GM12878 (cell line): ENCODE measurements at regions not wholly inside any gene's neighbourhood (a gene's known extent, or its start where the extent isn't known, plus 50 kb on each side); places are given as distances from the start of the nearest gene placed in this dataset.

Source experiments
- ATAC-seq: fragments of 200-7000 bp; cut with Tn5 transposase; 3 replicates; pipeline ENCODE4 v1.9.1; 2020; ENCODE audit warnings: mild to moderate bottlenecking, moderate library complexity
- BruUV-seq: library from RNA; stranded (reverse); fragments of 400-500 nt; replicated peaks from 2 replicates; lab custom pipeline; 2021; lab: Mats Ljungman, UMichigan
- CTCF ChIA-PET: fragments of 300-600 bp; sonication (Branson Sonifier 250); formaldehyde crosslinking; extraction: SDS; loops from one replicate; lab custom pipeline; 2021; ENCODE audit warnings: inconsistent platforms; lab: Yijun Ruan, JAX
- POLR2A ChIA-PET: fragments of 350-600 bp; formaldehyde crosslinking; extraction: SDS; loops from one replicate; lab custom pipeline; 2021; ENCODE audit warnings: inconsistent platforms; lab: Charles Lee
- RAD21 ChIA-PET: fragments of 300-600 bp; sonication (Branson Sonifier 250); formaldehyde crosslinking; loops from one replicate; lab custom pipeline; 2023; ENCODE audit warnings: antibody characterized with exemption; ENCODE audit not compliant: unreplicated experiment; lab: Charles Lee
- SMC1A ChIA-PET: fragments of 300-600 bp; sonication (Branson Sonifier 250); formaldehyde crosslinking; loops from one replicate; lab custom pipeline; 2023; ENCODE audit not compliant: unreplicated experiment, uncharacterized antibody; lab: Charles Lee
- DNase-seq: peaks from one replicate; pipeline ENCODE4 v3.0.0-alpha.2; 2011; ENCODE audit warnings: low read depth, low spot score
- FAIRE-seq: peaks from 3 replicates; lab custom pipeline; 2011; peaks lifted over from hg19 to GRCh38; lab: Jason Lieb, UNC
- H2AFZ ChIP-seq: 2 replicates; pipeline ENCODE4 v1.6.0; 2011; ENCODE audit warnings: low read depth, low read length, control low read depth; ENCODE audit not compliant: control insufficient read depth
- H3K27ac ChIP-seq: 2 replicates; pipeline ENCODE4 v1.5.1; 2011; ENCODE audit warnings: control low read depth; ENCODE audit not compliant: control insufficient read depth, insufficient read depth
- H3K27me3 ChIP-seq, 2 experiments: replicated peaks in 1 of 2; 2 replicates each; pipeline versions ENCODE4 v1.6.0 to v1.6.1; 2011; ENCODE audit warnings: low read length in 1 of 2; ENCODE audit not compliant: control insufficient read depth in 2 of 2, insufficient read depth in 2 of 2
- H3K36me3 ChIP-seq, 2 experiments: 2 replicates each; pipeline ENCODE4 v1.5.1; 2011; ENCODE audit warnings: low read length in 1 of 2; ENCODE audit not compliant: control insufficient read depth in 2 of 2, insufficient read depth in 2 of 2
- H3K4me1 ChIP-seq: 2 replicates; pipeline ENCODE4 v1.6.1; 2011; ENCODE audit warnings: mild to moderate bottlenecking, low read length, moderate library complexity, mixed read lengths; ENCODE audit not compliant: control insufficient read depth, insufficient read depth
- H3K4me2 ChIP-seq: 2 replicates; pipeline ENCODE4 v1.6.0; 2011; ENCODE audit warnings: control low read depth; ENCODE audit not compliant: control insufficient read depth, insufficient read depth
- H3K4me3 ChIP-seq: fragments of 200-600 bp; sonication (generic); 2 replicates; pipeline ENCODE4 v1.5.1; 2016
- H3K79me2 ChIP-seq: 2 replicates; pipeline ENCODE4 v1.6.0; 2011; ENCODE audit warnings: low read length; ENCODE audit not compliant: control insufficient read depth, insufficient read depth
- H3K9ac ChIP-seq: 2 replicates; pipeline ENCODE4 v1.8.0; 2011; ENCODE audit warnings: low read length, control low read depth, mixed read lengths; ENCODE audit not compliant: control insufficient read depth, insufficient read depth
- H3K9me3 ChIP-seq: replicated peaks from 3 replicates; pipeline ENCODE4 v1.5.1; 2011; ENCODE audit warnings: mild to moderate bottlenecking, low read length; ENCODE audit not compliant: control insufficient read depth, insufficient read depth
- H4K20me1 ChIP-seq: 2 replicates; pipeline ENCODE4 v1.6.0; 2011; ENCODE audit not compliant: control insufficient read depth, insufficient read depth
- IRF4 ChIP-seq: IDR thresholded peaks from 2 replicates; pipeline ENCODE4 v1.6.1; 2011; ENCODE audit warnings: low read depth, low read length
- MEF2A ChIP-seq: IDR thresholded peaks from 2 replicates; pipeline ENCODE4 v1.6.1; 2011; ENCODE audit warnings: low read depth, mild to moderate bottlenecking, low read length, moderate library complexity; ENCODE audit not compliant: insufficient read depth
- MXI1 ChIP-seq: fragments of 150-350 bp; IDR thresholded peaks from 2 replicates; pipeline ENCODE4 v1.6.1; 2011; ENCODE audit warnings: low read depth, mild to moderate bottlenecking, inconsistent platforms, low read length, improper control_type of control experiment
- NFYB ChIP-seq: IDR thresholded peaks from 2 replicates; pipeline ENCODE4 v1.6.1; 2011; ENCODE audit warnings: low read depth, mild to moderate bottlenecking, low read length, improper control_type of control experiment, moderate library complexity; ENCODE audit not compliant: insufficient read depth
- NR2C1 ChIP-seq: fragments of 450-650 bp; IDR thresholded peaks from 2 replicates; pipeline ENCODE4 v1.6.1; 2017; ENCODE audit warnings: antibody characterized with exemption, mild to moderate bottlenecking, moderate library complexity
- POLR2AphosphoS2 ChIP-seq: IDR thresholded peaks from 2 replicates; pipeline ENCODE4 v1.6.1; 2011; ENCODE audit warnings: low read depth, mild to moderate bottlenecking, low read length, improper control_type of control experiment, moderate library complexity
- RAD21 ChIP-seq: IDR thresholded peaks from 2 replicates; pipeline ENCODE4 v1.6.1; 2011; ENCODE audit warnings: mild to moderate bottlenecking, low read depth, low read length, moderate library complexity; ENCODE audit not compliant: insufficient read depth
- ZNF217 ChIP-seq: fragments of 450-650 bp; IDR thresholded peaks from 2 replicates; pipeline ENCODE4 v1.6.1; 2017; ENCODE audit warnings: antibody characterized with exemption, mild to moderate bottlenecking
- WGBS: methylation state at CpG from one replicate; pipeline ENCODE4 v1.1.6; 2016; ENCODE audit warnings: low lambda C conversion rate; ENCODE audit not compliant: insufficient replicate concordance, insufficient coverage; ENCODE audit errors: missing lambda C conversion rate; 5-methylcytosine and 5-hydroxymethylcytosine counted together
- in situ Hi-C: fragments of 300-500 bp; cut with MboI; formaldehyde crosslinking; loops from 9 replicates; pipeline ENCODE4 v1.14.3; 2018; ENCODE audit warnings: mixed read lengths
- intact Hi-C: fragments of 100-400 bp; cut with micrococcal nuclease; formaldehyde crosslinking; loops from one replicate; pipeline ENCODE4 v1.14.2; 2022; ENCODE audit not compliant: unreplicated experiment
- TF ChIP-seq, protein P1 (sequence below): fragments of 450-650 bp; IDR thresholded peaks from 2 replicates; pipeline ENCODE4 v1.6.1; 2018; ENCODE audit warnings: borderline replicate concordance, mild to moderate bottlenecking; ENCODE audit not compliant: partially characterized antibody
- TF ChIP-seq, protein P2 (sequence below): fragments of 450-650 bp; formaldehyde crosslinking; IDR thresholded peaks from 2 replicates; pipeline ENCODE4 v1.4.0; 2022; ENCODE audit warnings: mild to moderate bottlenecking, moderate library complexity
- TF ChIP-seq, protein P3 (sequence below): fragments of 450-650 bp; IDR thresholded peaks from 2 replicates; pipeline ENCODE4 v1.6.1; 2017; ENCODE audit warnings: low read depth, mild to moderate bottlenecking, moderate library complexity
- TF ChIP-seq, protein P4 (sequence below): IDR thresholded peaks from 2 replicates; pipeline ENCODE4 v1.6.1; 2012; ENCODE audit warnings: improper control_type of control experiment, low read depth, low read length; ENCODE audit not compliant: insufficient replicate concordance

DNA sequence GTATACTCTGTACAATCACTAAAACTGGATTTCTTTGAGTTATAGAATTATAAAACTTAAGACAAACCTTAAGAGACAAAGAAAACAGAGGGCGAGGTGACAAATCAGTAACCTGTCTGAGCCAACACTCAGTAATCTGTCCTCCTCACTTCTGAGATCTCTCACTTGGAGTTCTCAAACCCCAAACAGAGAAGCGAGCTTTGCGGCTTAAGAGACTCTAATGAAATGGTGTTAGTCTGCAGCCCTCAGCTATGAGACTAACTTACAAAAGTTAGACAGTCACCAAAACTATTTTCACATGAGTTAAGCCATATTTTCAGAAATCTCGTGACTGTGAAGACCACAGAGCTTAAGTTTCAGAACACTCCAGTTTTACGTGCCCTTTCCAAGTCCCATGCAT, 140.6 kb downstream of the TMX3 start:
- Histone ChIP-seq H3K27ac (no peak overlapping the region), H3K79me2 (no peaks in the 10 kb centered on the region), H2AFZ (no peak overlapping the region), H4K20me1 (no peaks in the 10 kb centered on the region), H3K9me3 (no peaks in the 10 kb centered on the region), H3K27me3 (no peaks in the 10 kb centered on the region), H3K4me3 (no peak overlapping the region), H3K4me1 (no peaks in the 10 kb centered on the region), H3K36me3 (no peaks in the 10 kb centered on the region), H3K9ac (no peak overlapping the region), H3K4me2 (no peak overlapping the region)
- ChIA-PET CTCF (no interaction called here), SMC1A (interaction anchor here (0.8 to 1.8 kb wide), 3 partner anchors 8 to 17 kb away, joined by 3 to 4 read pairs (median 3); no protein-coding TSS in a partner anchor), POLR2A (no interaction called here), RAD21 (no interaction called here)
- in situ Hi-C loops, result no loop called here
- DNase-seq, result no peak
- BruUV-seq, result no TSS peak
- FAIRE-seq, result no peak
- no peak for ATAC-seq
- WGBS, result 49% methylated on average over 5 of the region's 5 CpGs
- intact Hi-C loops, result no loop called here
- TF ChIP-seq NFYB (no peak), NR2C1 (no peak), ZNF217 (no peak), RAD21 (no peak), MXI1 (no peak), MEF2A (no peak), POLR2AphosphoS2 (no peak), IRF4 (no peak)
- TF ChIP-seq, protein P1, sequence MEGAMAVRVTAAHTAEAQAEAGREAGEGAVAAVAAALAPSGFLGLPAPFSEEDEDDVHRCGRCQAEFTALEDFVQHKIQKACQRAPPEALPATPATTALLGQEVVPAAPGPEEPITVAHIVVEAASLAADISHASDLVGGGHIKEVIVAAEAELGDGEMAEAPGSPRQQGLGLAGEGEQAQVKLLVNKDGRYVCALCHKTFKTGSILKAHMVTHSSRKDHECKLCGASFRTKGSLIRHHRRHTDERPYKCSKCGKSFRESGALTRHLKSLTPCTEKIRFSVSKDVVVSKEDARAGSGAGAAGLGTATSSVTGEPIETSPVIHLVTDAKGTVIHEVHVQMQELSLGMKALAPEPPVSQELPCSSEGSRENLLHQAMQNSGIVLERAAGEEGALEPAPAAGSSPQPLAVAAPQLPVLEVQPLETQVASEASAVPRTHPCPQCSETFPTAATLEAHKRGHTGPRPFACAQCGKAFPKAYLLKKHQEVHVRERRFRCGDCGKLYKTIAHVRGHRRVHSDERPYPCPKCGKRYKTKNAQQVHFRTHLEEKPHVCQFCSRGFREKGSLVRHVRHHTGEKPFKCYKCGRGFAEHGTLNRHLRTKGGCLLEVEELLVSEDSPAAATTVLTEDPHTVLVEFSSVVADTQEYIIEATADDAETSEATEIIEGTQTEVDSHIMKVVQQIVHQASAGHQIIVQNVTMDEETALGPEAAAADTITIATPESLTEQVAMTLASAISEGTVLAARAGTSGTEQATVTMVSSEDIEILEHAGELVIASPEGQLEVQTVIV, result no peak
- TF ChIP-seq, protein P2, sequence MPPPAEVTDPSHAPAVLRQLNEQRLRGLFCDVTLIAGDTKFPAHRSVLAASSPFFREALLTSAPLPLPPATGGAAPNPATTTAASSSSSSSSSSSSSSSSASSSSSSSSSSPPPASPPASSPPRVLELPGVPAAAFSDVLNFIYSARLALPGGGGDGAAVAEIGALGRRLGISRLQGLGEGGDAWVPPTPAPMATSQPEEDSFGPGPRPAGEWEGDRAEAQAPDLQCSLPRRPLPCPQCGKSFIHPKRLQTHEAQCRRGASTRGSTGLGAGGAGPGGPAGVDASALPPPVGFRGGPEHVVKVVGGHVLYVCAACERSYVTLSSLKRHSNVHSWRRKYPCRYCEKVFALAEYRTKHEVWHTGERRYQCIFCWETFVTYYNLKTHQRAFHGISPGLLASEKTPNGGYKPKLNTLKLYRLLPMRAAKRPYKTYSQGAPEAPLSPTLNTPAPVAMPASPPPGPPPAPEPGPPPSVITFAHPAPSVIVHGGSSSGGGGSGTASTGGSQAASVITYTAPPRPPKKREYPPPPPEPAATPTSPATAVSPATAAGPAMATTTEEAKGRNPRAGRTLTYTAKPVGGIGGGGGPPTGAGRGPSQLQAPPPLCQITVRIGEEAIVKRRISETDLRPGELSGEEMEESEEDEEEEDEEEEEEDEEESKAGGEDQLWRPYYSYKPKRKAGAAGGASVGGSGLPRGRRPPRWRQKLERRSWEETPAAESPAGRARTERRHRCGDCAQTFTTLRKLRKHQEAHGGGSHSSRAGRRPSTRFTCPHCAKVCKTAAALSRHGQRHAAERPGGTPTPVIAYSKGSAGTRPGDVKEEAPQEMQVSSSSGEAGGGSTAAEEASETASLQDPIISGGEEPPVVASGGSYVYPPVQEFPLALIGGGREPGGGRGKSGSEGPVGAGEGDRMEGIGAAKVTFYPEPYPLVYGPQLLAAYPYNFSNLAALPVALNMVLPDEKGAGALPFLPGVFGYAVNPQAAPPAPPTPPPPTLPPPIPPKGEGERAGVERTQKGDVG (CRISPR knock-in tag), result no peak
- TF ChIP-seq, protein P3, sequence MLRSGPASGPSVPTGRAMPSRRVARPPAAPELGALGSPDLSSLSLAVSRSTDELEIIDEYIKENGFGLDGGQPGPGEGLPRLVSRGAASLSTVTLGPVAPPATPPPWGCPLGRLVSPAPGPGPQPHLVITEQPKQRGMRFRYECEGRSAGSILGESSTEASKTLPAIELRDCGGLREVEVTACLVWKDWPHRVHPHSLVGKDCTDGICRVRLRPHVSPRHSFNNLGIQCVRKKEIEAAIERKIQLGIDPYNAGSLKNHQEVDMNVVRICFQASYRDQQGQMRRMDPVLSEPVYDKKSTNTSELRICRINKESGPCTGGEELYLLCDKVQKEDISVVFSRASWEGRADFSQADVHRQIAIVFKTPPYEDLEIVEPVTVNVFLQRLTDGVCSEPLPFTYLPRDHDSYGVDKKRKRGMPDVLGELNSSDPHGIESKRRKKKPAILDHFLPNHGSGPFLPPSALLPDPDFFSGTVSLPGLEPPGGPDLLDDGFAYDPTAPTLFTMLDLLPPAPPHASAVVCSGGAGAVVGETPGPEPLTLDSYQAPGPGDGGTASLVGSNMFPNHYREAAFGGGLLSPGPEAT, result no peak
- TF ChIP-seq, protein P4, sequence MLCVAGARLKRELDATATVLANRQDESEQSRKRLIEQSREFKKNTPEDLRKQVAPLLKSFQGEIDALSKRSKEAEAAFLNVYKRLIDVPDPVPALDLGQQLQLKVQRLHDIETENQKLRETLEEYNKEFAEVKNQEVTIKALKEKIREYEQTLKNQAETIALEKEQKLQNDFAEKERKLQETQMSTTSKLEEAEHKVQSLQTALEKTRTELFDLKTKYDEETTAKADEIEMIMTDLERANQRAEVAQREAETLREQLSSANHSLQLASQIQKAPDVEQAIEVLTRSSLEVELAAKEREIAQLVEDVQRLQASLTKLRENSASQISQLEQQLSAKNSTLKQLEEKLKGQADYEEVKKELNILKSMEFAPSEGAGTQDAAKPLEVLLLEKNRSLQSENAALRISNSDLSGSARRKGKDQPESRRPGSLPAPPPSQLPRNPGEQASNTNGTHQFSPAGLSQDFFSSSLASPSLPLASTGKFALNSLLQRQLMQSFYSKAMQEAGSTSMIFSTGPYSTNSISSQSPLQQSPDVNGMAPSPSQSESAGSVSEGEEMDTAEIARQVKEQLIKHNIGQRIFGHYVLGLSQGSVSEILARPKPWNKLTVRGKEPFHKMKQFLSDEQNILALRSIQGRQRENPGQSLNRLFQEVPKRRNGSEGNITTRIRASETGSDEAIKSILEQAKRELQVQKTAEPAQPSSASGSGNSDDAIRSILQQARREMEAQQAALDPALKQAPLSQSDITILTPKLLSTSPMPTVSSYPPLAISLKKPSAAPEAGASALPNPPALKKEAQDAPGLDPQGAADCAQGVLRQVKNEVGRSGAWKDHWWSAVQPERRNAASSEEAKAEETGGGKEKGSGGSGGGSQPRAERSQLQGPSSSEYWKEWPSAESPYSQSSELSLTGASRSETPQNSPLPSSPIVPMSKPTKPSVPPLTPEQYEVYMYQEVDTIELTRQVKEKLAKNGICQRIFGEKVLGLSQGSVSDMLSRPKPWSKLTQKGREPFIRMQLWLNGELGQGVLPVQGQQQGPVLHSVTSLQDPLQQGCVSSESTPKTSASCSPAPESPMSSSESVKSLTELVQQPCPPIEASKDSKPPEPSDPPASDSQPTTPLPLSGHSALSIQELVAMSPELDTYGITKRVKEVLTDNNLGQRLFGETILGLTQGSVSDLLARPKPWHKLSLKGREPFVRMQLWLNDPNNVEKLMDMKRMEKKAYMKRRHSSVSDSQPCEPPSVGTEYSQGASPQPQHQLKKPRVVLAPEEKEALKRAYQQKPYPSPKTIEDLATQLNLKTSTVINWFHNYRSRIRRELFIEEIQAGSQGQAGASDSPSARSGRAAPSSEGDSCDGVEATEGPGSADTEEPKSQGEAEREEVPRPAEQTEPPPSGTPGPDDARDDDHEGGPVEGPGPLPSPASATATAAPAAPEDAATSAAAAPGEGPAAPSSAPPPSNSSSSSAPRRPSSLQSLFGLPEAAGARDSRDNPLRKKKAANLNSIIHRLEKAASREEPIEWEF, result no peak
